GM12872 (cell line): ENCODE measurements at regions not wholly inside any gene's neighbourhood (a gene's known extent, or its start where the extent isn't known, plus 50 kb on each side); places are given as distances from the start of the nearest gene placed in this dataset.

Experiments used
- CTCF ChIP-seq: IDR thresholded peaks from 3 replicates; pipeline ENCODE4 v1.5.1; 2011; ENCODE audit warnings: low read depth, mild to moderate bottlenecking, low read length, moderate library complexity; ENCODE audit not compliant: insufficient read depth

GRCh38 chr14:89650077-89650978 is 233.3 kb upstream of the FOXN3 start:
- no peak for TF ChIP-seq CTCF

- no peak for TF ChIP-seq CTCF
These were observed 232.5 kb upstream of the FOXN3 start for GRCh38 chr14:89649451-89650075.

- no peak for TF ChIP-seq CTCF
These were observed 231.9 kb upstream of the FOXN3 start for GRCh38 chr14:89648924-89649323.

GRCh38 chr14:89648510-89648909 is 231.5 kb upstream of the FOXN3 start:
- no peak for TF ChIP-seq CTCF

GRCh38 chr14:89646971-89647370 is 229.9 kb upstream of the FOXN3 start:
- TF ChIP-seq CTCF: no peak

- TF ChIP-seq CTCF: no peak
These were observed 227.6 kb upstream of the FOXN3 start for GRCh38 chr14:89644641-89645040.

GRCh38 chr14:89641495-89642175 is 224.6 kb upstream of the FOXN3 start:
- TF ChIP-seq CTCF: no peak
